ENCODE measurements at regions not wholly inside any gene's neighbourhood (a gene's known extent, or its start where the extent isn't known, plus 50 kb on each side); places are given as distances from the start of the nearest gene placed in this dataset.

GRCh38 chr13:104740641-104741222 is 1674.5 kb upstream of the SLC10A2 start:
- Mint-ChIP-seq H3K4me3 (no peak overlapping the region), H3K27me3 (ENCODE audit: insufficient read depth, low read depth, poor library complexity) (no peaks in the 10 kb centered on the region), H3K36me3 (ENCODE audit: low read depth) (no peaks in the 10 kb centered on the region), H3K9me3 (no peaks in the 10 kb centered on the region), H3K4me1 (no peaks in the 10 kb centered on the region), H3K27ac (no peak overlapping the region)
- Histone ChIP-seq H3K27me3 (ENCODE audit: insufficient read depth) (no peaks in the 10 kb centered on the region), H3K4me2 (no peak overlapping the region), H3K27ac (ENCODE audit: low read depth) (no peak overlapping the region), H3K4me3 (no peak overlapping the region), H3F3A (replicated peaks; ENCODE audit: low read depth) (no peaks in the 10 kb centered on the region), H2AFZ (no peak overlapping the region), H4K20me1 (replicated peaks; ENCODE audit: insufficient read depth) (no peaks in the 10 kb centered on the region), H3K79me2 (replicated peaks; ENCODE audit: insufficient read depth) (no peaks in the 10 kb centered on the region), H3K4me1 (ENCODE audit: insufficient read depth) (no peaks in the 10 kb centered on the region), H3K36me3 (ENCODE audit: insufficient read depth) (no peaks in the 10 kb centered on the region), H3K9me2 (ENCODE audit: insufficient read depth) (no peaks in the 10 kb centered on the region)
- TF ChIP-seq ZNF331 (CRISPR knock-in tag; IDR thresholded peaks at IDR 0.05; ENCODE audit: low read depth), result no peak
- no peak for TF ChIP-seq JUNB (IDR thresholded peaks at IDR 0.05; ENCODE audit: unreplicated experiment)
- no peak for TF ChIP-seq CTCF (conservative IDR thresholded peaks at IDR 0.05; ENCODE audit: low read depth in 2 of 2)
- no peak for TF ChIP-seq POLR2AphosphoS5 (IDR thresholded peaks at IDR 0.05; ENCODE audit: low read depth)
- no peak for TF ChIP-seq NANOG (IDR thresholded peaks at IDR 0.05; ENCODE audit: borderline replicate concordance)
- no peak for TF ChIP-seq REST (IDR thresholded peaks at IDR 0.05; ENCODE audit: unreplicated experiment)
- no peak for TF ChIP-seq EZH2 (IDR thresholded peaks at IDR 0.05; ENCODE audit: low read depth, unreplicated experiment)
- no peak for TF ChIP-seq STAT1 (IDR thresholded peaks at IDR 0.05; ENCODE audit: unreplicated experiment)
- no peak for TF ChIP-seq ZNF462 (CRISPR knock-in tag; IDR thresholded peaks at IDR 0.05)
- ATAC-seq (no peak), DNase-seq (ENCODE audit: low spot score) (no peak)

All from GM23338 (cell line).